ENCODE measurements at regions not wholly inside any gene's neighbourhood (a gene's known extent, or its start where the extent isn't known, plus 50 kb on each side); places are given as distances from the start of the nearest gene placed in this dataset.
A peak's percentile ranks its signal among the peaks of the same experiment; 100 is the strongest.

DNA sequence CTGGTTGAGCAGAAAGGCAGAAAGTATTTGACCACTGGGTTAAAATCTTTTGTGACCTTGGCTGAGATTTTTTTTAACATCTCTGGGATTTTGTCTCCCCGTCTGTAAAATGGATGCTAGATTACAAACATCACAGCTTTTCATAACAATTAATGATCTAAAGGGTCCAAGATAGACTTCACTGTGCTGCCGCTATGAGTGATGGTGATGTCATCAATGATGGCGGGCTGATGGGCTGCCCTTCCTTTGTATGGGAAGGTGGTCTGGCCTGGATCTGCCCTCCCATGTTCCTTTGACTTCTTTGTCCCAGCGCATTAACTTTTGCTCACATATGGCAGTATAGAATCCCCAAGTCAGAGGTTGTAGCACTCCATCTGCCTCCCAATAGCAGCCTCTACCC lies 116.7 kb downstream of the IRX5 start:
- no peak for DNase-seq (ENCODE audit: low spot score in 2 of 2)

DNA sequence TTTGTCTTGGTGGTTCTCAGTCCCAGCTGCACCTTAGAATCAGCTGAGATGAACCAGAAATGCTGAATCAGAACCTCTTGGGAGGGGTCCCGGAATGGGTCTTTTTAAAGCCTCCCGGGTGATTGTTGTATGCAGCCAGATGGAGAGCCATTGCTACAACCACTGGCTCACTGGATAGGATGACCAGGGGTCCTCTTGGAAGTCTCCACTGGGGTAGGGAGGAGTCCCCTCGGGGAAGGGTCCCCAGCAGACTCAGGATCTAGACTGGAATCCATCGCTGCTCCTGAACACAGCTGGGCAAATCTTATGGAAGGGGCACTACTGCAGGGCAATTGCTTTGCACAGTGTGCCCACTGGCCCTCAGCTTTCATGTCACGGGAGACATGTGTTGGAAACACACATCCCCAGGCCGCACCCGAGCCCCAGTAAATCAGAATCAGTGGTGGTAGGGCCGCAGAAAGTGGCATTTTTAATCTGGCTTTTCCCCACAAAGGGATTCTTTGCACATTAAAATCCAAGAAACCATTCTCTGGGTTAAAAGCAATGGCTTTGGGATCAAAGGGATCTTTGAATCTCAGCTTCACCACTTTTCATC lies 117.3 kb downstream of the IRX5 start:
- Histone ChIP-seq H3K36me3 (no peaks in the 10 kb centered on the region), H3K4me3 (no peak overlapping the region), H3K9me3 (no peaks in the 10 kb centered on the region), H3K27me3 (peaks cover 5% of the 10 kb centered on the region), H3K4me1 (no peaks in the 10 kb centered on the region), H3K27ac (no peak overlapping the region)
- DNase-seq (ENCODE audit: low spot score in 2 of 2) = no peak
- TF ChIP-seq POLR2A (IDR thresholded peaks at IDR 0.05) (no peak), POLR2AphosphoS5 (IDR thresholded peaks at IDR 0.05) (no peak), EP300 (IDR thresholded peaks at IDR 0.05) (no peak), CTCF (IDR thresholded peaks at IDR 0.05) (no peak)
- 96% methylated on average over 6 of the region's 8 CpGs for WGBS

More for the DNA sequence above, 116.7 kb downstream of the IRX5 start:
- Histone ChIP-seq H3K4me3 (no peak overlapping the region), H3K9me3 (no peaks in the 10 kb centered on the region), H3K27me3 (peaks cover 5% of the 10 kb centered on the region), H3K27ac (no peak overlapping the region), H3K4me1 (no peaks in the 10 kb centered on the region), H3K36me3 (no peaks in the 10 kb centered on the region)
- TF ChIP-seq POLR2AphosphoS5 (IDR thresholded peaks at IDR 0.05) (no peak), POLR2A (IDR thresholded peaks at IDR 0.05) (no peak)
- 91% methylated on average over 4 of the region's 4 CpGs for WGBS

- Histone ChIP-seq H3K9me3 (no peaks in the 10 kb centered on the region), H3K4me3 (no peak overlapping the region), H3K36me3 (no peaks in the 10 kb centered on the region), H3K4me1 (no peaks in the 10 kb centered on the region), H3K27ac (no peak overlapping the region), H3K27me3 (peaks cover 3% of the 10 kb centered on the region)
- TF ChIP-seq CTCF (IDR thresholded peaks at IDR 0.05) = no peak
- no peak for TF ChIP-seq EP300 (IDR thresholded peaks at IDR 0.05)
- TF ChIP-seq POLR2AphosphoS5 (IDR thresholded peaks at IDR 0.05) = no peak
- no peak for DNase-seq (ENCODE audit: low spot score in 2 of 2)
- 65% methylated on average over 5 of the region's 5 CpGs for WGBS
These were observed 118.1 kb downstream of the IRX5 start for GRCh38 chr16:55048745-55049144.

- 78% methylated on average over 7 of the region's 7 CpGs for WGBS
- TF ChIP-seq POLR2AphosphoS5 (IDR thresholded peaks at IDR 0.05) = no peak
- no peak for TF ChIP-seq POLR2A (IDR thresholded peaks at IDR 0.05)
- TF ChIP-seq EP300 (IDR thresholded peaks at IDR 0.05) = no peak
- TF ChIP-seq CTCF (IDR thresholded peaks at IDR 0.05) = no peak
- H3K27ac ChIP-seq = no peak overlapping the region
- H3K36me3 ChIP-seq = no peaks in the 10 kb centered on the region
- H3K4me1 ChIP-seq = peaks cover 6% of the 10 kb centered on the region
- H3K4me3 ChIP-seq = no peak overlapping the region
- H3K27me3 ChIP-seq = peaks cover 27% of the 10 kb centered on the region
- no peaks in the 10 kb centered on the region for H3K9me3 ChIP-seq
- DNase-seq (ENCODE audit: low spot score in 2 of 2) = peak in 1 of 2 donors; percentile 59
These were observed 121.1 kb downstream of the IRX5 start for GRCh38 chr16:55051571-55052347.

DNA sequence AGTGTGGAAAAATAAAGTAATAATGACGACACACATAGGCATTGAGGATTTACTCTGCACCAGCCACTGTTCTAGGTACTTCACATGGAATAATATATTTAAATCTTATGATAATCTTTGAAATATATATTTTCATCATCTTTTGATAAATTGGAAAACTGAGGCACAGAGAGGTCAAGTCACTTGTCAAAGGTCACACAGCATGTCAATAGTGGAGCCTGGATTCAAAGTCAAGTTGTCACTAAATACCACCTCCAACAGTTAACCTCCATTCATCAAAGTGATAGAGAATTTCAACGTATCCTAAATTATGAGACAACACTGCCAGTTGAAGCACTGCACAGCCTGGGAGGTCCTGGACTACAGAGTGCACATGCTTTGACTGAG lies 121.7 kb downstream of the IRX5 start:
- no peaks in the 10 kb centered on the region for H3K36me3 ChIP-seq
- no peak overlapping the region for H3K4me3 ChIP-seq
- H3K4me1 ChIP-seq = peaks cover 10% of the 10 kb centered on the region
- H3K9me3 ChIP-seq = no peaks in the 10 kb centered on the region
- H3K27me3 ChIP-seq = peaks cover 33% of the 10 kb centered on the region
- 87% methylated on average over 2 of the region's 2 CpGs for WGBS
- no peak overlapping the region for H3K27ac ChIP-seq
- DNase-seq (ENCODE audit: low spot score in 2 of 2) = no peak
- TF ChIP-seq POLR2A (IDR thresholded peaks at IDR 0.05) = no peak
- no peak for TF ChIP-seq POLR2AphosphoS5 (IDR thresholded peaks at IDR 0.05)
- no peak for TF ChIP-seq EP300 (IDR thresholded peaks at IDR 0.05)
- TF ChIP-seq CTCF (IDR thresholded peaks at IDR 0.05) = no peak
